Activated naive CD4-positive, alpha-beta T cell treated with anti-CD3 and anti-CD28 coated beads, Interleukin-2, amount 50 U/mL, for 24 hours (primary cell): ENCODE measurements at regions not wholly inside any gene's neighbourhood (a gene's known extent, or its start where the extent isn't known, plus 50 kb on each side); places are given as distances from the start of the nearest gene placed in this dataset.
A peak's percentile ranks its signal among the peaks of the same experiment; 100 is the strongest.

ENCODE experiments used
- H3K27ac Mint-ChIP-seq: one replicate; pipeline ENCODE4 v1.8.0; 2021; ENCODE audit warnings: mild to moderate bottlenecking, mixed read lengths
- H3K27me3 Mint-ChIP-seq: one replicate; pipeline ENCODE4 v1.8.0; 2021; ENCODE audit warnings: mixed read lengths
- H3K36me3 Mint-ChIP-seq: one replicate; pipeline ENCODE4 v1.8.0; 2021; ENCODE audit warnings: mixed read lengths
- H3K4me1 Mint-ChIP-seq: one replicate; pipeline ENCODE4 v1.8.0; 2021; ENCODE audit warnings: mixed read lengths
- H3K4me3 Mint-ChIP-seq: one replicate; pipeline ENCODE4 v1.8.0; 2021; ENCODE audit warnings: mild to moderate bottlenecking, mixed read lengths
- H3K9me3 Mint-ChIP-seq: one replicate; pipeline ENCODE4 v1.8.0; 2021; ENCODE audit warnings: mixed read lengths

GRCh38 chr9:117564839-117565238 is 139.4 kb upstream of the TLR4 start:
- H3K9me3 Mint-ChIP-seq, result peaks cover 11% of the 10 kb centered on the region
- H3K36me3 Mint-ChIP-seq, result no peaks in the 10 kb centered on the region
- H3K27me3 Mint-ChIP-seq, result peaks cover 2% of the 10 kb centered on the region
- H3K4me3 Mint-ChIP-seq, result no peak overlapping the region
- H3K4me1 Mint-ChIP-seq, result no peaks in the 10 kb centered on the region
- H3K27ac Mint-ChIP-seq, result no peak overlapping the region

- Mint-ChIP-seq H3K27me3 (peaks cover 2% of the 10 kb centered on the region), H3K4me3 (no peak overlapping the region), H3K27ac (no peak overlapping the region), H3K36me3 (no peaks in the 10 kb centered on the region), H3K4me1 (no peaks in the 10 kb centered on the region), H3K9me3 (peaks cover 11% of the 10 kb centered on the region)
Observed at GRCh38 chr9:117561761-117562160, 142.4 kb upstream of the TLR4 start.

- Mint-ChIP-seq H3K27me3 (peaks cover 2% of the 10 kb centered on the region), H3K4me3 (no peak overlapping the region), H3K27ac (no peak overlapping the region), H3K9me3 (no peaks in the 10 kb centered on the region), H3K36me3 (no peaks in the 10 kb centered on the region), H3K4me1 (no peaks in the 10 kb centered on the region)
Observed at GRCh38 chr9:117555964-117556629, 141.2 kb upstream of the ASTN2 start.

GRCh38 chr9:117552811-117553210 is 138.0 kb upstream of the ASTN2 start:
- Mint-ChIP-seq H3K4me3 (no peak overlapping the region), H3K9me3 (no peaks in the 10 kb centered on the region), H3K36me3 (no peaks in the 10 kb centered on the region), H3K27ac (no peak overlapping the region), H3K27me3 (peaks cover 1% of the 10 kb centered on the region), H3K4me1 (no peaks in the 10 kb centered on the region)

- H3K4me1 Mint-ChIP-seq, result peaks cover 12% of the 10 kb centered on the region
- peaks cover 1% of the 10 kb centered on the region for H3K27me3 Mint-ChIP-seq
- H3K27ac Mint-ChIP-seq, result no peak overlapping the region
- no peaks in the 10 kb centered on the region for H3K36me3 Mint-ChIP-seq
- no peak overlapping the region for H3K4me3 Mint-ChIP-seq
- H3K9me3 Mint-ChIP-seq, result no peaks in the 10 kb centered on the region
Observed at GRCh38 chr9:117551171-117551570, 136.3 kb upstream of the ASTN2 start.

- peaks cover 12% of the 10 kb centered on the region for H3K4me1 Mint-ChIP-seq
- H3K27me3 Mint-ChIP-seq, result peaks cover 1% of the 10 kb centered on the region
- no peaks in the 10 kb centered on the region for H3K9me3 Mint-ChIP-seq
- H3K27ac Mint-ChIP-seq, result no peak overlapping the region
- no peaks in the 10 kb centered on the region for H3K36me3 Mint-ChIP-seq
- H3K4me3 Mint-ChIP-seq, result no peak overlapping the region
Observed at GRCh38 chr9:117549444-117549843, 134.6 kb upstream of the ASTN2 start.

- Mint-ChIP-seq H3K27me3 (peaks cover 1% of the 10 kb centered on the region), H3K9me3 (no peaks in the 10 kb centered on the region), H3K36me3 (no peaks in the 10 kb centered on the region), H3K4me3 (no peak overlapping the region), H3K4me1 (peaks cover 12% of the 10 kb centered on the region), H3K27ac (no peak overlapping the region)
Observed at GRCh38 chr9:117548556-117548955, 133.7 kb upstream of the ASTN2 start.

GRCh38 chr9:117547904-117548303 is 133.0 kb upstream of the ASTN2 start:
- peaks cover 12% of the 10 kb centered on the region for H3K4me1 Mint-ChIP-seq
- H3K36me3 Mint-ChIP-seq, result no peaks in the 10 kb centered on the region
- H3K9me3 Mint-ChIP-seq, result no peaks in the 10 kb centered on the region
- H3K4me3 Mint-ChIP-seq, result no peak overlapping the region
- peaks cover 1% of the 10 kb centered on the region for H3K27me3 Mint-ChIP-seq
- peak overlapping the region; percentile 24 for H3K27ac Mint-ChIP-seq

GRCh38 chr9:117546894-117547678 is 132.2 kb upstream of the ASTN2 start:
- no peaks in the 10 kb centered on the region for H3K36me3 Mint-ChIP-seq
- H3K27ac Mint-ChIP-seq, result no peak overlapping the region
- H3K27me3 Mint-ChIP-seq, result peaks cover 1% of the 10 kb centered on the region
- H3K4me1 Mint-ChIP-seq, result peaks cover 12% of the 10 kb centered on the region
- no peaks in the 10 kb centered on the region for H3K9me3 Mint-ChIP-seq
- H3K4me3 Mint-ChIP-seq, result no peak overlapping the region

GRCh38 chr9:117545846-117546245 is 131.0 kb upstream of the ASTN2 start:
- H3K4me3 Mint-ChIP-seq, result no peak overlapping the region
- H3K27me3 Mint-ChIP-seq, result no peaks in the 10 kb centered on the region
- peaks cover 8% of the 10 kb centered on the region for H3K9me3 Mint-ChIP-seq
- H3K4me1 Mint-ChIP-seq, result peaks cover 12% of the 10 kb centered on the region
- H3K36me3 Mint-ChIP-seq, result no peaks in the 10 kb centered on the region
- H3K27ac Mint-ChIP-seq, result no peak overlapping the region

GRCh38 chr9:117543089-117543488 is 128.2 kb upstream of the ASTN2 start:
- Mint-ChIP-seq H3K4me1 (peaks cover 12% of the 10 kb centered on the region), H3K36me3 (no peaks in the 10 kb centered on the region)

GRCh38 chr9:117542021-117542420 is 127.2 kb upstream of the ASTN2 start:
- no peaks in the 10 kb centered on the region for H3K27me3 Mint-ChIP-seq
- no peak overlapping the region for H3K27ac Mint-ChIP-seq
- peaks cover 5% of the 10 kb centered on the region for H3K4me1 Mint-ChIP-seq
- no peaks in the 10 kb centered on the region for H3K36me3 Mint-ChIP-seq
- no peak overlapping the region for H3K4me3 Mint-ChIP-seq
- peaks cover 8% of the 10 kb centered on the region for H3K9me3 Mint-ChIP-seq

More at GRCh38 chr9:117543089-117543488, 128.2 kb upstream of the ASTN2 start:
- Mint-ChIP-seq H3K9me3 (peaks cover 8% of the 10 kb centered on the region), H3K4me3 (no peak overlapping the region), H3K27me3 (no peaks in the 10 kb centered on the region), H3K27ac (no peak overlapping the region)

- Mint-ChIP-seq H3K27ac (no peak overlapping the region), H3K9me3 (peaks cover 8% of the 10 kb centered on the region), H3K4me3 (no peak overlapping the region), H3K27me3 (no peaks in the 10 kb centered on the region), H3K4me1 (no peaks in the 10 kb centered on the region), H3K36me3 (no peaks in the 10 kb centered on the region)
Observed at GRCh38 chr9:117541181-117541580, 126.3 kb upstream of the ASTN2 start.

- H3K4me3 Mint-ChIP-seq, result no peak overlapping the region
Observed at GRCh38 chr9:117535973-117536372, 121.1 kb upstream of the ASTN2 start.

GRCh38 chr9:117535434-117535833 is 120.6 kb upstream of the ASTN2 start:
- Mint-ChIP-seq H3K36me3 (no peaks in the 10 kb centered on the region), H3K9me3 (no peaks in the 10 kb centered on the region), H3K4me1 (no peaks in the 10 kb centered on the region), H3K27ac (no peak overlapping the region), H3K4me3 (no peak overlapping the region), H3K27me3 (no peaks in the 10 kb centered on the region)

More at GRCh38 chr9:117535973-117536372, 121.1 kb upstream of the ASTN2 start:
- H3K27me3 Mint-ChIP-seq, result no peaks in the 10 kb centered on the region
- H3K9me3 Mint-ChIP-seq, result no peaks in the 10 kb centered on the region
- H3K4me1 Mint-ChIP-seq, result no peaks in the 10 kb centered on the region
- no peak overlapping the region for H3K27ac Mint-ChIP-seq
- H3K36me3 Mint-ChIP-seq, result no peaks in the 10 kb centered on the region

- Mint-ChIP-seq H3K4me3 (no peak overlapping the region), H3K36me3 (no peaks in the 10 kb centered on the region), H3K4me1 (no peaks in the 10 kb centered on the region), H3K9me3 (peaks cover 9% of the 10 kb centered on the region), H3K27me3 (no peaks in the 10 kb centered on the region), H3K27ac (no peak overlapping the region)
Observed at GRCh38 chr9:117528225-117528624, 113.4 kb upstream of the ASTN2 start.
